PC-3 (cell line): ENCODE measurements at regions not wholly inside any gene's neighbourhood (a gene's known extent, or its start where the extent isn't known, plus 50 kb on each side); places are given as distances from the start of the nearest gene placed in this dataset.

Experiments
- ATAC-seq: fragments of 200-7000 bp; cut with Tn5 transposase; 2 replicates; pipeline ENCODE4 v1.9.1; 2020; ENCODE audit warnings: mild to moderate bottlenecking, moderate library complexity
- BruUV-seq: library from RNA; stranded (reverse); fragments of 400-500 nt; replicated peaks from 2 replicates; lab custom pipeline; 2021; lab: Mats Ljungman, UMichigan
- CTCF ChIA-PET: fragments of 300-600 bp; sonication (Branson Sonifier 250); formaldehyde crosslinking; loops from one replicate; lab custom pipeline; 2022; ENCODE audit warnings: antibody characterized with exemption; lab: Charles Lee
- POLR2A ChIA-PET: fragments of 300-600 bp; sonication (Branson Sonifier 250); formaldehyde crosslinking; loops from one replicate; lab custom pipeline; 2022; ENCODE audit warnings: antibody characterized with exemption; ENCODE audit not compliant: unreplicated experiment; lab: Charles Lee
- DNase-seq: peaks from one replicate; pipeline ENCODE4 v3.0.0-alpha.2; 2015
- H2AFZ ChIP-seq: fragments of 300-600 bp; sonication (generic); 2 replicates; pipeline ENCODE4 v1.6.0; 2016; ENCODE audit warnings: antibody characterized with exemption, low read length
- H3F3A ChIP-seq: fragments of 300-600 bp; sonication (generic); one replicate; pipeline ENCODE4 v1.6.0; 2017; ENCODE audit warnings: antibody characterized with exemption, low read length, control low read depth, mild to moderate bottlenecking; ENCODE audit not compliant: unreplicated experiment
- H3K27ac ChIP-seq: fragments of 300-600 bp; sonication (generic); 2 replicates; pipeline ENCODE4 v1.5.1; 2016; ENCODE audit warnings: mild to moderate bottlenecking, low read length
- H3K27me3 ChIP-seq: fragments of 300-600 bp; sonication (generic); 2 replicates; pipeline ENCODE4 v1.6.1; 2016; ENCODE audit warnings: low read length, mixed read lengths
- H3K36me3 ChIP-seq: fragments of 300-600 bp; sonication (generic); 2 replicates; pipeline ENCODE4 v1.6.1; 2016; ENCODE audit warnings: low read depth, mixed run types, low read length, mixed read lengths
- H3K4me1 ChIP-seq: fragments of 300-600 bp; sonication (generic); 2 replicates; pipeline ENCODE4 v1.5.1; 2016; ENCODE audit warnings: low read length; ENCODE audit not compliant: insufficient read depth
- H3K4me2 ChIP-seq: fragments of 300-600 bp; sonication (generic); 2 replicates; pipeline ENCODE4 v1.6.0; 2016; ENCODE audit warnings: low read length
- H3K4me3 ChIP-seq: fragments of 300-600 bp; sonication (generic); 2 replicates; pipeline ENCODE4 v1.5.1; 2016; ENCODE audit warnings: mild to moderate bottlenecking, low read length, mixed read lengths
- H3K79me2 ChIP-seq: fragments of 300-600 bp; sonication (generic); 2 replicates; pipeline ENCODE4 v1.6.1; 2017; ENCODE audit warnings: low read length, mixed read lengths
- H3K9ac ChIP-seq: fragments of 300-600 bp; sonication (generic); 2 replicates; pipeline ENCODE4 v1.6.0; 2016; ENCODE audit warnings: mild to moderate bottlenecking, low read length
- H3K9me2 ChIP-seq: fragments of 300-600 bp; sonication (generic); replicated peaks from 2 replicates; pipeline ENCODE4 v1.6.1; 2016; ENCODE audit warnings: mixed run types, low read length, mixed read lengths
- H3K9me3 ChIP-seq: fragments of 300-600 bp; sonication (generic); 2 replicates; pipeline ENCODE4 v1.6.1; 2016; ENCODE audit warnings: low read length, mixed read lengths
- H4K20me1 ChIP-seq: fragments of 300-600 bp; sonication (generic); 2 replicates; pipeline ENCODE4 v1.6.1; 2016; ENCODE audit warnings: low read length, mixed read lengths
- EZH2 ChIP-seq: fragments of 300-600 bp; sonication (generic); IDR thresholded peaks from one replicate; pipeline ENCODE4 v1.6.1; 2017; ENCODE audit warnings: antibody characterized with exemption, mild to moderate bottlenecking, low read length; ENCODE audit not compliant: unreplicated experiment
- EZH2phosphoT487 ChIP-seq: fragments of 300-600 bp; sonication (generic); IDR thresholded peaks from 2 replicates; pipeline ENCODE4 v1.6.1; 2018; ENCODE audit warnings: mild to moderate bottlenecking, antibody characterized with exemption, low read length, borderline replicate concordance
- intact Hi-C: fragments of 100-400 bp; cut with micrococcal nuclease; formaldehyde crosslinking; loops from 2 replicates; pipeline ENCODE4 v1.9.0; 2023
- TF ChIP-seq, protein P1 (sequence below): fragments of 300-600 bp; sonication (generic); conservative IDR thresholded peaks from 2 replicates; pipeline ENCODE4 v1.5.1; 2017; ENCODE audit warnings: antibody characterized with exemption, low read depth, mild to moderate bottlenecking, low read length

DNA sequence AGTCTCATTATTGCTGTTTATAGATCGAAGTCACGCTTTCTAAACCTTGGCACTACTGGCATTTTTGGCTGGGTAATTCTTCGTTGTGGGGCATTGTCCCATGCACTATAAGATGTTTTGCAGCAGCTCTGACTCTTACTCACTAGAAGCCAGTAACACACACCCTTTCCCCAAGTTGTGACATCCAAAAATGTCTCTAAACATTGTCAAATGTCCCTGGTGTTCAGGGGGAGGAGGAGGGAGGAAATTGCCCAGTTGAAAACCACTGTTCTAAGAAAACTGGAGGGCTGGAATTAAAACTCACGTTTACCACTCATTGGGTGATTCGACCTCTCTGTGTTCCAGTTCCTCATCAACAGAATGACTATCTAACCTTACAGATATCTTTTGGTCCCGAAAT is 115.7 kb upstream of the KLF7 start:
- H3K4me2 ChIP-seq: no peak overlapping the region
- no peak for DNase-seq
- no peak overlapping the region for H2AFZ ChIP-seq
- H3K36me3 ChIP-seq: no peaks in the 10 kb centered on the region
- H3K27me3 ChIP-seq: no peaks in the 10 kb centered on the region
- H3K4me3 ChIP-seq: no peak overlapping the region
- H3K9ac ChIP-seq: no peak overlapping the region
- ATAC-seq: no peak
- H3K9me2 ChIP-seq: no peaks in the 10 kb centered on the region
- 0 out of 2 replicates have a peak, but pooled peaks cover 5% of the 10 kb centered on the region for H3K4me1 ChIP-seq
- BruUV-seq: no TSS peak
- no peaks in the 10 kb centered on the region for H3K79me2 ChIP-seq
- TF ChIP-seq EZH2phosphoT487 (no peak), EZH2 (no peak)
- TF ChIP-seq, protein P1, sequence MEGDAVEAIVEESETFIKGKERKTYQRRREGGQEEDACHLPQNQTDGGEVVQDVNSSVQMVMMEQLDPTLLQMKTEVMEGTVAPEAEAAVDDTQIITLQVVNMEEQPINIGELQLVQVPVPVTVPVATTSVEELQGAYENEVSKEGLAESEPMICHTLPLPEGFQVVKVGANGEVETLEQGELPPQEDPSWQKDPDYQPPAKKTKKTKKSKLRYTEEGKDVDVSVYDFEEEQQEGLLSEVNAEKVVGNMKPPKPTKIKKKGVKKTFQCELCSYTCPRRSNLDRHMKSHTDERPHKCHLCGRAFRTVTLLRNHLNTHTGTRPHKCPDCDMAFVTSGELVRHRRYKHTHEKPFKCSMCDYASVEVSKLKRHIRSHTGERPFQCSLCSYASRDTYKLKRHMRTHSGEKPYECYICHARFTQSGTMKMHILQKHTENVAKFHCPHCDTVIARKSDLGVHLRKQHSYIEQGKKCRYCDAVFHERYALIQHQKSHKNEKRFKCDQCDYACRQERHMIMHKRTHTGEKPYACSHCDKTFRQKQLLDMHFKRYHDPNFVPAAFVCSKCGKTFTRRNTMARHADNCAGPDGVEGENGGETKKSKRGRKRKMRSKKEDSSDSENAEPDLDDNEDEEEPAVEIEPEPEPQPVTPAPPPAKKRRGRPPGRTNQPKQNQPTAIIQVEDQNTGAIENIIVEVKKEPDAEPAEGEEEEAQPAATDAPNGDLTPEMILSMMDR: no peak
- ChIA-PET POLR2A (no interaction called here), CTCF (no interaction called here)
- intact Hi-C loops: no loop called here
- H4K20me1 ChIP-seq: no peaks in the 10 kb centered on the region
- no peak overlapping the region for H3K27ac ChIP-seq
- H3K9me3 ChIP-seq: no peaks in the 10 kb centered on the region
- H3F3A ChIP-seq: no peaks in the 10 kb centered on the region

DNA sequence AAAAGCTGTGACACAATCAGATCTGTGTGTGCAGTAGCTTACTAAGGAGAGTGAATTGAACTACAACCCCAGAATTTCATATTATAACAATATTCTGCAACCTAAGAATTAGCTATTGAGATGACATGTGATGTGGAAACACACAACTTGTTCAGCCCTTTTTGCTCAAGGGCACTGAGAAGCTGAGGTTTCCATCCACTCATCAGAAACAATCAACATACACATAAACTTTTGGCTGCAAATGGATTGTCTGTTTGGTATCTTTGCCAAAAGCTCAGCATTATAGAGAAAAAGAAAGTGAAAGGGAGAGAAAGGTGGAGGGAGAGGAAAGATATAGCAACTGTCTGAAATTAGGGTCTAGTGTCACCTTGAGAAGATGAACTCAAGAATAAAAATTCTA is 117.2 kb upstream of the KLF7 start:
- 0 out of 2 replicates have a peak, but pooled peaks cover 5% of the 10 kb centered on the region for H3K4me1 ChIP-seq
- H3K36me3 ChIP-seq: no peaks in the 10 kb centered on the region
- H3K27ac ChIP-seq: no peak overlapping the region
- H3K9me3 ChIP-seq: no peaks in the 10 kb centered on the region
- BruUV-seq: no TSS peak
- ATAC-seq (no peak), DNase-seq (no peak)
- H3K4me2 ChIP-seq: no peak overlapping the region
- H3K9ac ChIP-seq: no peak overlapping the region
- H2AFZ ChIP-seq: no peak overlapping the region
- H3K79me2 ChIP-seq: no peaks in the 10 kb centered on the region
- H4K20me1 ChIP-seq: no peaks in the 10 kb centered on the region
- H3F3A ChIP-seq: no peaks in the 10 kb centered on the region
- H3K9me2 ChIP-seq: no peaks in the 10 kb centered on the region
- no peaks in the 10 kb centered on the region for H3K27me3 ChIP-seq
- H3K4me3 ChIP-seq: no peak overlapping the region
- POLR2A ChIA-PET: no interaction called here
- CTCF ChIA-PET: interaction anchor here (0.6 kb wide), 1 partner anchor 51 kb away, joined by 4 read pairs; no protein-coding TSS in a partner anchor
- TF ChIP-seq EZH2: no peak
- TF ChIP-seq, protein P1: no peak
- TF ChIP-seq EZH2phosphoT487: no peak
- intact Hi-C loops: no loop called here

DNA sequence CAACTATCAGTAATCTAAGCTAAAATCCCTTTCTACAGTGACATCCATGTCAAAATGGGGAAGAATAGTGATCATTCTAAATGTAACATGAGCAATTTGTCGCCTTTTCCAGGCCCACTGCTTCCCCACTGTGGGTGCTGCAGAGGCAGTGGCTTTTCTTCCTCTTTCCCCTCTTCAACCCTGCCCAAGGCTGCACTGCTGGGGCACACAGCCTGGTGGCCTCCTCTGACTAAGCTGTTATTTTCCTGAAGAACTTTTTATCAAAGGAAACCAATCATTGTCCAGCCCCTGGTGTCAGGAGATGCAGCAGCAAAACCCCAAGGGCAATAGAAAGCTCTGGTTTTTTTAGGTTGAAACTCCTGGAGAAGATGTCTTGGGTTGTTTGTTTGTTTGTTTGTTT is 117.6 kb upstream of the KLF7 start:
- no TSS peak for BruUV-seq
- ChIA-PET POLR2A (no interaction called here), CTCF (interaction anchor here (0.6 kb wide), 1 partner anchor 52 kb away, joined by 4 read pairs; no protein-coding TSS in a partner anchor)
- no peaks in the 10 kb centered on the region for H3K9me2 ChIP-seq
- TF ChIP-seq EZH2: no peak
- no peak overlapping the region for H2AFZ ChIP-seq
- H3F3A ChIP-seq: no peaks in the 10 kb centered on the region
- no peak overlapping the region for H3K4me2 ChIP-seq
- no peak overlapping the region for H3K9ac ChIP-seq
- no peak overlapping the region for H3K27ac ChIP-seq
- H3K4me1 ChIP-seq: 0 out of 2 replicates have a peak, but pooled peaks cover 5% of the 10 kb centered on the region
- ATAC-seq: no peak
- H3K9me3 ChIP-seq: no peaks in the 10 kb centered on the region
- H3K79me2 ChIP-seq: no peaks in the 10 kb centered on the region
- intact Hi-C loops: no loop called here
- no peaks in the 10 kb centered on the region for H3K36me3 ChIP-seq
- H3K4me3 ChIP-seq: no peak overlapping the region
- no peaks in the 10 kb centered on the region for H3K27me3 ChIP-seq
- DNase-seq: no peak
- no peaks in the 10 kb centered on the region for H4K20me1 ChIP-seq
